Omental fat pad (tissue), 3 donors: ENCODE measurements at regions not wholly inside any gene's neighbourhood (a gene's known extent, or its start where the extent isn't known, plus 50 kb on each side); places are given as distances from the start of the nearest gene placed in this dataset. TPM values are rescaled to one million over a fixed set of nuclear protein-coding genes. Genes with fewer than 3 reads are reported as not detected.
A peak's percentile ranks its signal among the peaks of the same experiment; 100 is the strongest.

ENCODE experiments used
- ATAC-seq: fragments of 150-250 bp; one replicate; pipeline ENCODE4 v1.9.1; 2016; ENCODE audit warnings: mild to moderate bottlenecking, moderate library complexity; ENCODE audit not compliant: low FRiP score
- DNase-seq: peaks from one replicate; pipeline ENCODE4 v3.0.0-alpha.2; 2019; ENCODE audit warnings: low spot score
- CTCF ChIP-seq, 3 donors: fragments of 450-650 bp; IDR thresholded peaks; one replicate each; pipeline ENCODE4 v1.5.1; 2016 to 2017; ENCODE audit warnings: antibody characterized with exemption in 3 of 3, mild to moderate bottlenecking in 3 of 3, moderate library complexity in 2 of 3
- small RNA-seq: library from RNA; depleted of rRNA; stranded (forward); fragments of <200 nt; gene quantifications from one replicate; pipeline ENCODE3, GENCODE V24; 2016

GRCh38 chr18:35915056-35915455 is 57.4 kb upstream of the RMP24 start:
- DNase-seq (no peak), ATAC-seq (no peak)
- no peak for TF ChIP-seq CTCF (IDR thresholded peaks at IDR 0.05)

GRCh38 chr18:35917043-35917442 is 55.4 kb upstream of the RMP24 start:
- no peak for DNase-seq
- TF ChIP-seq CTCF (IDR thresholded peaks at IDR 0.05): no peak
- ATAC-seq: no peak

- no peak for TF ChIP-seq CTCF (IDR thresholded peaks at IDR 0.05)
- DNase-seq (no peak), ATAC-seq (peak; percentile 10)
Measured at GRCh38 chr18:35918564-35918963, 53.9 kb upstream of the RMP24 start.

- no peak for DNase-seq
- no peak for ATAC-seq
- TF ChIP-seq CTCF (IDR thresholded peaks at IDR 0.05): no peak
Measured at GRCh38 chr18:35919179-35919578, 53.3 kb upstream of the RMP24 start.

GRCh38 chr18:35920623-35921022 is 51.9 kb upstream of the RMP24 start:
- no peak for TF ChIP-seq CTCF (IDR thresholded peaks at IDR 0.05)
- ATAC-seq: no peak
- no peak for DNase-seq

Small RNAs in the stretch of these regions (small RNA-seq; reads per million reads assigned to genes)
- not detected for gene MIR187
